ENCODE measurements at regions not wholly inside any gene's neighbourhood (a gene's known extent, or its start where the extent isn't known, plus 50 kb on each side); places are given as distances from the start of the nearest gene placed in this dataset.
"Not testable (repeated sequence)": the region's sequence is repeated elsewhere in the genome, so short reads cannot be mapped to it uniquely, and the experiment has no call there.

DNA sequence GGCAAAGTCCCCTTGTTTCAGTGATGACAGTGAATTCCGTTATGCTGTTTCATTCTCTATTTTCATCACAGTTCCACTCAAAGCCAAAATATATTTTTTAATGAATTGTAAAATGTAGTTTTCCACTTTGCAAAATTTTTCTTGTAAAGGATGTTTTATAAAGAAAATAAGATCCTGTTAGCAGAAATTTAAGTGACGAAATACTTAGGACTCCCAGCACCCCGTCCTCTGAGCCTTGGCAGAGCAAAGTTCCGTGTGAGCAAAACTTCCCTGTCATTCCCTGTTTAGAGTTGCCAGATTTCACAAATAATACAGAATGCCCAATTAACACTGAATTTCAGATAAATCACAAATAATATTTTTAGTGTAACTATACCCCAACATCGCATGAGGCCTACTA is 81.0 kb upstream of the RBPJ start:
- DNase-seq (ENCODE audit: low read depth in 2 of 2), result no peak

DNA sequence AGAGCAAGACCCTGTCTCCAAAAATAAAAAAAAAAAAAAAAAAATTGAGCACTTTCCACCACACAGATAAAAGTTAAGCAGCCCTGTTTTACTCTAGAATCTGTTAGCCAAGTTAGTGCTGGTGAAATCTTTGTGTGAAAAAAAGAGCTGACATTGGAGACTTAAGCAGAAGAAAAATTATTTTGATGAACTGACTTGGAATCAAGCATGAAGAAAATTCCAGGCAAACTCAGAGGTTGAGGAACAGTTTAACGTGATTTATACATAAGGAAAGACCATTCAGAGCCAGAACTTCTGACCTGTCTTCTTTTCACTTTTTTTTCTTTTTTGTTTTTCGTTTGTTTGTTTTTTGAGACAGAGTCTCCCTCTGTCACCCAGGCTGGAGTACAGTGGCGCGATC is 79.6 kb upstream of the RBPJ start:
- DNase-seq (ENCODE audit: low read depth in 2 of 2), result no peak

DNA sequence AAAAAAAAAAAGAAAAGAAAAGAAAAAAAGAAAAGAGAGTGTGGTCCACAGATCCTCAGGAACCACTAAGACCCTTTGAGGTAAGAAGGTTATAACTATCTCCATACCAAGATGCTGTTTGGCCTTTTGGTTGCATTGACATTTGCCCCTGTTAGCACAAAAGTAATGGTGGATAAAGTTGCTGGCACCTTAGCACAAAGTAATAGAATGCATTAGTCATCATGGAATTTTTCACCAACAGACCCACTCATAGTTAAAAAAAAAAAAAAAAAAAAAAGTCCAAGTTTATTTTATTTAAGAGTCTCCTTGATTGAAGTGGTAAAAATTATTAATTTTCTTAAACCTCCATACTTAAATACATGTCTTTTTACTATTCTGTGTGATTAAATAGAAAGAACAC is 78.4 kb upstream of the RBPJ start:
- no peak for DNase-seq (ENCODE audit: low read depth in 2 of 2)

DNA sequence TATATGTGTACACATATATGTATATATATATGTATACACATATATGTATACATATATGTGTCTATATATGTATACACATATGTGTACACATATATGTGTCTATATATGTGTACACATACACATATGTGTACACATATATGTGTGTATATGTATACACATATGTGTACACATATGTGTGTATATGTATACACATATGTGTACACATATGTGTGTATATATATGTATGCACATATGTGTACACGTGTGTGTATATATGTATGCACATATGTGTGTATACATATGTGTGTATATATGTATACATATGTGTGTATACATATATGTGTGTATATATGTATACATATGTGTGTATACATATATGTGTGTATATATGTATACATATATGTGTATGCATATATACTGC is 76.7 kb upstream of the RBPJ start:
- DNase-seq (ENCODE audit: low read depth in 2 of 2), result not testable (repeated sequence)

DNA sequence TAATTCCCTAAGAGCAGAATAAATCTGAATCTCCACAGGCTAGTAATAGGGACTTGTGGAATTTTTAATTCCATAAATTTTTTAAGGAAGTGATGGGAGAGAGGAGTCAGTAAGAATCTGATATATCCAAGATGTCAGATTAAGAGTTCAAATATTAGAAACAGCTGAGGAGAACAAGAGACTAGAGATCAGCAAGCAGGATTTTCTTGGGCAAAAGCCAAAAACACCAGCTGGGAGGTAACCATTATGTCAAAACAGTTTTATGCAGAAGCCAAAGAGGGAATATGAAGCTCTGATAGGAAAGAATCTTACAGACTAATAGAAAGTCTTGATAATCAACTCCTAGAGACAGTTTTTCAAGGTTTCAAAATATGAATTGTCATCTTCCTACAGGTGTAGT is 72.2 kb upstream of the RBPJ start:
- DNase-seq (ENCODE audit: low read depth in 2 of 2), result no peak

DNA sequence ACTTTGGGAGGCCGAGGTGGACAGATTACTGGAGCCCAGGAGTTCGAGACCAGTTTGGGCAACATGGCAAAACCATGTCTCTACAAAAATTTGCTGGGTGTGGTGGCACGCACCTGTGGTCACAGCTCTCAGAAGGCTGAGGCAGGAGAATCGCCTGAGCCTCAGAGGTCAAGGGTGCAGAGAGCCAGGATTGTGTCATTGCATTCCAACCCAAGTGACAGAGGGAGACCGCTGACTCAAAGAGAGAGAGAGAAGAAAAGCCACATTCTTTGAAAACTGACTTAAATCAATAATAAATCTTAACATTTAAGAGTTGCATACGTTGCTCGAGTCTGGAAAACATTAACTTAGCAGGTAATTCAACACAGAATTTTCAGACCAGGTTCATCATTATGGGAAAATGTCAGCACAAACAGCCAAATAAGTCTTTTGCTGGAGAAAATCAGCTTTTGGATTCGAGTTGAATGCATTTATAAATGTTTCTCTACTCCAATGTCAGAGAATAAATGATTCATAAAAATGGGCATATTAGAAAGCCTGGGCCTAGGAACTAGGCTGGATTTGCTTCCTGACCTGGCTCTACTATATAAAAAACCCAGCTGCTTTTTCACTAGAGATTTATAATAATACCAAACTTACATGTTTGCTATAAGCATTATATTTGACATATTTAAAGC is 68.3 kb upstream of the RBPJ start:
- DNase-seq (ENCODE audit: low read depth in 2 of 2), result peak in 1 of 2 donors; percentile 12

DNA sequence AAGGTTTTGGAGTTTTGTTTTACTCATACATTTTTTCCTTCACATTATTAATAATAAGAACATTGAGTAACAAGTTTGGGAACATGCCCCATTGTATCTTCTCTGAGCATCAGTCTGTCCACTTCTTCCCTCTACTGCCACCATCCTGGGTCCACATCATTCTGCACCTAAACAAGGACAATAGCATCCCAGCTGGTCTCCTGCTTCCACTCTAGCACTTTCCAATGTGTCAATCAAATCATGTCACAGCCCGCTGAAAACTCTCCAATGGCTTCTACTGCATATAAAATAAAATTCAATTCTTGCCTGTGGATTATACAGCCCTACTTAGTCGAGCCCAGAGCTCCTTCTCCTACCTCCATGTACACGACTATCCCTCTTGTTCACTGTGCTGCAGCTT is 66.8 kb upstream of the RBPJ start:
- no peak for DNase-seq (ENCODE audit: low read depth in 2 of 2)

DNA sequence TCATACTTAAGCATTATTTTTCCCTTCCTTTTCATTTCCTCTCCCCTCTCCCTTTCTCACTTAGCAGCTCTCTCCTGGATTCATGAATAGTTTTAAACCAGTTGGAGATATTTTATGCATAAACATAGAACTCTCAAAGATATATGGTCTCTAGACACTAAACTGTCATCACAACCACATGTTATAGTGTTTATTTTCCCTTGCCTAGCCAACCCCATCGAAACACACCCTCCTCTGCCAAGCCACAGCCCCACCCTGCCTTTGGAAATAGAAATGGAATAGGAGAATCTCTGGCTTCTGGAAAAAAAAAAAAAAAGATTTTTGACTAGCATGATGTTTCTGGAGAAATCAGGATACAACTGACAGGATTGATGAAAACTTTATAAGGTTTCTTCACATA is 64.8 kb upstream of the RBPJ start:
- no peak for DNase-seq (ENCODE audit: low read depth in 2 of 2)

DNA sequence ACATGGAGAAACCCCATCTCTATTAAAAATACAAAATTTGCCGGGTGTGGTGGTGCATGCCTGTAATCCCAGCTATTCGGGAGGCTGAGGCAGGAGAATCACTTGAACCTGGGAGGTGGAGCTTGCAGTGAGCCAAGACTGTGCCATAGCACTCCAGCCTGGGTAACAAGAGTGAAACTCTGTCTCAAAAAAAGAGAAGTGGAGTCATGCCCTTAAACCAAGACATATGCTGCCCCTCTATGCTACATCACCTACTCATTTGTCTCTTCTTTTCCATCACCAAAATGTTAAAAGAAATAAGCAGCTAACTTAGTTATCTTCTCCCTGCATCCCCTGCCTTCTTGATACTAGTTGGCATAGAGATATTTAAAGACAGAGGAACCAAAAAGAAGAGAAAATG is 63.4 kb upstream of the RBPJ start:
- not testable (repeated sequence) for DNase-seq (ENCODE audit: low read depth in 2 of 2)

DNA sequence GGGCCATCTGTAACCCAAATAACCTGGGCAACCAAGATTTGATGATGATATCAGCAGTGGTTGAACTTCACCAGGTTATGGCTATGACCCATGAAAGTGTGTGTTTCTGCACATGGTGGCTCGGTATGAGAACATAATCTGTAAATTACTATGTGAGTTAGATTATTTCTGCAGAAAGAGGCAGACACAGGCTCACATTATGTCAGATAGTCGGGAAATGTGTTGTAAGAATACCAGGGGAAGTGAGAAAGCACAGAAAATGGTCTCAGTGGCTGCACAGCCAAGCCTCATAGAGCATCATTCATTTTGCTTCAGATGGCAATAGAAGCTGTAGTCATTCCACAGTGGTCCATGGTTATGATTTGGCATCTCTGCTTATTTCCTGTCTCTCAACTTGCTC is 63.0 kb upstream of the RBPJ start:
- no peak for DNase-seq (ENCODE audit: low read depth in 2 of 2)

DNA sequence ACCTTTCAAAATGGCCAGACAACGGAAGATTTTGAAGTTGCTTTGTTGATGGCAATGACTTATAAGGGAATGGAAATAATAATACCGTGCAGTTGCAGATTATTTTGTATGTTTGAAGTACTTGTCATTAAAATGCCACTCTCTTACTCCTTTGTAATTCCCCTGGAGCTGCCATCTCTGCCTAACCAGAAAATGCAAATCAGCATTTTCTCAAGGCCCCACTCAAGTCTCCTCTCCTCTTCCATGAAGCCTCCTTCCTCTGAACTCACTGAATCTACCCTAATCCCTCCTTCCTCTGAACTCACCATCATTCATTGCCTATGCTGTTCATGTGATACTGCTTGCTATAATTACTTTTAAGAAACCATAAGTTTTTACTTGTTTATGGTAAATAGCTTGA is 60.2 kb upstream of the RBPJ start:
- DNase-seq (ENCODE audit: low read depth in 2 of 2), result no peak

DNA sequence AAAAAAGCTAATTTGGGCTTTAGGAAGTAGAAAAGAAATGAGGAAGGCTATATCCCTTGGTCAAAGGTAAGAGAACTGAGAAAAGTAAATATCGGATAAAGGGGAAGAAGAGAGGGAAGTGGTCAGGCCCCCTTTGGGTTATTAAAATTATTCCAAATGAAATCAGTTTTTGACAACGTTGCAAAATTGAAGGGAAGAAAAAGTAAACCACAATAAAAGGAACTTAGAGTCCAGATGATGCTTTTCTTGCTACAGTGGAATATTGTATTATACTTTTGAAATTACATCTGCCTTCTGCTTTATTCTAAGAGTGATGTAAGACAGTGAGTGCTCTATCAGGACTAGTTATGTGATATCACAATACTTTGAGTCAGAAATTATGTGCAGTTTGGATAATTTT is 59.4 kb upstream of the RBPJ start:
- no peak for DNase-seq (ENCODE audit: low read depth in 2 of 2)

DNA sequence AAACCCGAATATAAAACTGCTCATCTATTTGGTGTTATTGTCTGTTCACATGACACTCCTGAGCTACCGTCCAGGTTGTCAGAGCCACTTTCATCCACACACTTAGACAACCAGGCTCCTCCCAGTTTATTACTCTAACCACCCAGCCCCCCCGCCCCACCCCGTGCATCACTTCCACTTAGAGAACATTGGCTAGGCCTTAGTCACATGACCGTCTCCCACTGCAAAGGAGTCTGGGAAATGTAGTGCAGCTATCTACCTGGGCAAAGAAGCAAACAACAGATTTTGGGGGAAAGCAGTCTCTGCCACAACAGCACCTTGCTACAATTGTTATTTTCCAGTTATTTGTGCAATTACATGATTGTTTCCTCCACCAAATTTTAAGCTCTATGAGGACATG is 57.6 kb upstream of the RBPJ start:
- no peak for DNase-seq (ENCODE audit: low read depth in 2 of 2)

DNA sequence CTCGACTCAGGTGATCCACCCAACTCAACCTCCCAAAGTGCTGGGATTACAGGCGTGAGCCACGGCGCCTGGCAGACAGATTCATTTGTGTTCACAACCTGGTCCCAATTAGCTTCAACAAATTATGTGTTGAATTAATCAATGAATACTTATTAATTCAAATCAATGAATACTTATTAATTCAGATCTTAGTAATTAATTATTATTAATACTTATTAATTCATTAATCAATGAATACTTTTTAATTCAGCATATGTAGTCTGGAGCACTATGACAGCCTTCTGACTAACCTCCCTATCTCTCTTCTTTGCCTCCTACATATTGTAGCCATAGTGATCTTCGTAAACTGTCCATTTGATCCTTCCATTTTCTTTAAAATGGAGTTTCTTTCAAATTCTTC is 56.7 kb upstream of the RBPJ start:
- no peak for DNase-seq (ENCODE audit: low read depth in 2 of 2)

DNA sequence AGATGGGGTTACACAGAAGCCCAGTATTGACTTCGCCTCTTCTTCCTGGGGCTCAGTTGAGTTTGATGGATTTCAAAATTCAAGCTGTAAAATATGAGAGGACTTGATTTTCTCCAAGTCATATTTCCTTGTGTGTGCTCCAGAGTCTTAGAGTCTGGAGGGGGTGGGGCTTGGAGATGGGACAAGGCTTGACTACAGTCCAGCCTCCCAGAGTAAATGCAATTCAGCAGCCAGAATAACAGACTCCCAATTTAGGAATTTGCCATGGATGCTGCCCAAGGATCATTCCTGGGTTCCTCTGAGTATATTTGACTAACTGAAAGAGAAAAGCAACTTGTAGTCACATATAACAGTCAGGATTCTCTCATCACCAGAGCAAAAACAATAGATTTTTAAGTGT is 53.7 kb upstream of the RBPJ start:
- DNase-seq (ENCODE audit: low read depth in 2 of 2), result no peak

DNA sequence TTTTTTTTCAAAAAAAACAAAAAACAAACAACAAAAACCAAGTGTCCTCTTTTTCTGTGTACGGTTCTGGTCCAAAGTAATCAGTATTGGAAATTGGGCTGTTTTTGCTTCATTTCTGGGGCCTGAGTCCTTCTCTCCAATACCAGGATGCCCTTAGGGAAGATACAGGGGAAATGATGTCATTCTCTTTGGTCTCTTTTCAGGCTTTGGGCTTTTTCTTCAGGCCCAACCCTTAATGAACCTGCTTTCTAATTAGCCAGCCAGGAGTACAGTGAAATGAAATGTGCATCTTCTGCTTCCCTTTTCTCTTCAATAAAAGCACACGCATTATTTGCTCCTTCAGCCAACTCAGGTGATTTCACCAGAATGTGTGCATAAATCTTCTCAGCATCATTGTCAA is 52.6 kb upstream of the RBPJ start:
- no peak for DNase-seq (ENCODE audit: low read depth in 2 of 2)

DNA sequence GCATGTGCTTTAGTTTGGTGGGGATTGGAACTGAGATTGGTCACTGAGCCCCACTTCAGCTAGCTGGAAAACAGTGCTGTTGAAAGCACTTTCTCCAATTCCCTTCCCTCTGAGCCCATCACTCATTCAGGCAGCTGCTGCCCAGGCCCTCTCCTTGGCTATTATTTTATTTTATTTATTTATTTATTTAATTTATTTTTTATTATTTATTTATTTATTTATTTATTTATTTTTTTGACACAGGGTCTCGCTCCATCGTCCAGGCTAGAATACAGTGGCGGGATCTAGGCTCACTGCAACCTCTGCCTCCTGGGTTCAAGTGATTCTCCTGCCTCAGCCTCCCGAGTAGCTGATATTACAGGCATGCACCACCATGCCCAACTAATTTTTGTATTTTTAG is 51.8 kb upstream of the RBPJ start:
- DNase-seq (ENCODE audit: low read depth in 2 of 2), result no peak
